ENCODE measurements at regions not wholly inside any gene's neighbourhood (a gene's known extent, or its start where the extent isn't known, plus 50 kb on each side); places are given as distances from the start of the nearest gene placed in this dataset.

DNA sequence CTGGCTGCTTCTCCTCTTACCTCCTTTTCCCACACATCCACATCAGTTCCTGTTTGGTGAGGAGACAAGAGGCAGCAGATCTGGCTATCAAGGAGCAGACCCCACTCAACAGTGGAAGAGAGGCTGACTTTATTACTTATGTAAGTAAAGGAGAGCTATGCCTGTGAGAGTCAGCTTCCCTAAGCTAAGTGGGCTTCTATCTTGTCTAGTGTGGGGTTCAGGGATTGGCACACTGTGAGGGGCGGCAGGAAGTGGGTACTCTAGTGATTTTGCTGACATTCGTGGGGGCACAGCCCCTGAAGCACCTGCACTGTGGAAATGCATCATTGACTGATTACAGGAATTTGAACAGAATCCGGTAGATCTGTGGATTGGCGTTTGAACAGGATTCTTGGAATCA, 163.5 kb upstream of the IRX1 start:
- Histone ChIP-seq H3K27me3 (replicated peaks in 1 of 2; ENCODE audit: control insufficient read depth in 2 of 2, insufficient read depth in 2 of 2, low read length in 1 of 2) (no peaks in the 10 kb centered on the region), H3K4me2 (ENCODE audit: control insufficient read depth, insufficient read depth) (no peak overlapping the region), H3K9ac (ENCODE audit: control insufficient read depth, insufficient read depth, low read length) (no peak overlapping the region), H3K27ac (ENCODE audit: control insufficient read depth, insufficient read depth) (no peak overlapping the region), H3K9me3 (replicated peaks; ENCODE audit: control insufficient read depth, insufficient read depth, low read length) (no peaks in the 10 kb centered on the region; the same call in 2 of the 3 replicates), H4K20me1 (ENCODE audit: control insufficient read depth, insufficient read depth) (no peaks in the 10 kb centered on the region), H3K79me2 (ENCODE audit: control insufficient read depth, insufficient read depth, low read length) (no peaks in the 10 kb centered on the region), H2AFZ (ENCODE audit: control insufficient read depth, low read depth, low read length) (no peak overlapping the region), H3K4me3 (no peak overlapping the region), H3K36me3 (ENCODE audit: control insufficient read depth in 2 of 2, insufficient read depth in 2 of 2, low read length in 1 of 2) (no peaks in the 10 kb centered on the region), H3K4me1 (ENCODE audit: control insufficient read depth, insufficient read depth, low read length) (no peaks in the 10 kb centered on the region)
- DNase-seq (ENCODE audit: low read depth, low spot score) (no peak), FAIRE-seq (no peak), ATAC-seq (no peak)
- SMC1A ChIA-PET (ENCODE audit: uncharacterized antibody, unreplicated experiment), result no interaction called here
- WGBS (ENCODE audit: insufficient coverage, insufficient replicate concordance, low lambda C conversion rate, missing lambda C conversion rate), result 37% methylated on average over 4 of the region's 4 CpGs
- CTCF ChIA-PET, result no interaction called here
- intact Hi-C loops (cut with micrococcal nuclease; ENCODE audit: unreplicated experiment), result no loop called here
- in situ Hi-C loops (cut with MboI), result no loop called here
- POLR2A ChIA-PET, result no interaction called here
- no TSS peak for BruUV-seq (replicated peaks)
- RAD21 ChIA-PET (ENCODE audit: unreplicated experiment), result no interaction called here
- TF ChIP-seq STAT3 (IDR thresholded peaks at IDR 0.05; ENCODE audit: low read depth, low read length) (no peak), FOXK2 (IDR thresholded peaks at IDR 0.05) (no peak)

DNA sequence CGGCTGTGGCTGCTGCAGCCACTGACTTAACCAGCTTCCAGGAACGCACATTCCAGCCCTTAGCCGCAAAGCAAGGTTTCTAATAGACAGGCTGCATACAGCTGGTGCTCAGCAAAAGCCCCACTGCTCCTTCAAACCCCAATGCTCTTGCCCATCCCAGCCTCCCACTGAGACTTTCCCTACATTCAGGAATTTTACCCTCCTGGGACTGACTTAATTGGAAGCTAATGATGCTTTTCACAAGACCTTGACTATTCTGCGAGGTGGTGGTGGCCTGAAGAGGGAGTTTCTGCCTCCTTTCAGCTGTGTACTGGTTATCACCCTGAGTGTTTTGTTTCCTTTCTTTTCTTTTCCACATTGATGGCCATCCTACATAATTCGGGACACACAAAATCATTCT, 164.9 kb upstream of the IRX1 start:
- H2AFZ ChIP-seq (ENCODE audit: control insufficient read depth, low read depth, low read length), result no peak overlapping the region
- 13% methylated on average over 5 of the region's 5 CpGs for WGBS (ENCODE audit: insufficient coverage, insufficient replicate concordance, low lambda C conversion rate, missing lambda C conversion rate)
- no TSS peak for BruUV-seq (replicated peaks)
- in situ Hi-C loops (cut with MboI), result no loop called here
- no peak overlapping the region for H3K9ac ChIP-seq (ENCODE audit: control insufficient read depth, insufficient read depth, low read length)
- RAD21 ChIA-PET (ENCODE audit: unreplicated experiment), result no interaction called here
- no peaks in the 10 kb centered on the region for H3K27me3 ChIP-seq (replicated peaks in 1 of 2; ENCODE audit: control insufficient read depth in 2 of 2, insufficient read depth in 2 of 2, low read length in 1 of 2)
- H3K4me1 ChIP-seq (ENCODE audit: control insufficient read depth, insufficient read depth, low read length), result no peaks in the 10 kb centered on the region
- no peak overlapping the region for H3K27ac ChIP-seq (ENCODE audit: control insufficient read depth, insufficient read depth)
- no peaks in the 10 kb centered on the region for H3K79me2 ChIP-seq (ENCODE audit: control insufficient read depth, insufficient read depth, low read length)
- H3K4me2 ChIP-seq (ENCODE audit: control insufficient read depth, insufficient read depth), result no peak overlapping the region
- H3K4me3 ChIP-seq, result no peak overlapping the region
- no peaks in the 10 kb centered on the region for H4K20me1 ChIP-seq (ENCODE audit: control insufficient read depth, insufficient read depth)
- H3K36me3 ChIP-seq (ENCODE audit: control insufficient read depth in 2 of 2, insufficient read depth in 2 of 2, low read length in 1 of 2), result no peaks in the 10 kb centered on the region
- H3K9me3 ChIP-seq (replicated peaks; ENCODE audit: control insufficient read depth, insufficient read depth, low read length), result no peaks in the 10 kb centered on the region; the same call in 2 of the 3 replicates
- DNase-seq (ENCODE audit: low read depth, low spot score) (no peak), FAIRE-seq (no peak), ATAC-seq (no peak)
- intact Hi-C loops (cut with micrococcal nuclease; ENCODE audit: unreplicated experiment), result no loop called here
- SMC1A ChIA-PET (ENCODE audit: uncharacterized antibody, unreplicated experiment), result no interaction called here
- CTCF ChIA-PET, result no interaction called here
- POLR2A ChIA-PET, result no interaction called here
- TF ChIP-seq, protein P1, sequence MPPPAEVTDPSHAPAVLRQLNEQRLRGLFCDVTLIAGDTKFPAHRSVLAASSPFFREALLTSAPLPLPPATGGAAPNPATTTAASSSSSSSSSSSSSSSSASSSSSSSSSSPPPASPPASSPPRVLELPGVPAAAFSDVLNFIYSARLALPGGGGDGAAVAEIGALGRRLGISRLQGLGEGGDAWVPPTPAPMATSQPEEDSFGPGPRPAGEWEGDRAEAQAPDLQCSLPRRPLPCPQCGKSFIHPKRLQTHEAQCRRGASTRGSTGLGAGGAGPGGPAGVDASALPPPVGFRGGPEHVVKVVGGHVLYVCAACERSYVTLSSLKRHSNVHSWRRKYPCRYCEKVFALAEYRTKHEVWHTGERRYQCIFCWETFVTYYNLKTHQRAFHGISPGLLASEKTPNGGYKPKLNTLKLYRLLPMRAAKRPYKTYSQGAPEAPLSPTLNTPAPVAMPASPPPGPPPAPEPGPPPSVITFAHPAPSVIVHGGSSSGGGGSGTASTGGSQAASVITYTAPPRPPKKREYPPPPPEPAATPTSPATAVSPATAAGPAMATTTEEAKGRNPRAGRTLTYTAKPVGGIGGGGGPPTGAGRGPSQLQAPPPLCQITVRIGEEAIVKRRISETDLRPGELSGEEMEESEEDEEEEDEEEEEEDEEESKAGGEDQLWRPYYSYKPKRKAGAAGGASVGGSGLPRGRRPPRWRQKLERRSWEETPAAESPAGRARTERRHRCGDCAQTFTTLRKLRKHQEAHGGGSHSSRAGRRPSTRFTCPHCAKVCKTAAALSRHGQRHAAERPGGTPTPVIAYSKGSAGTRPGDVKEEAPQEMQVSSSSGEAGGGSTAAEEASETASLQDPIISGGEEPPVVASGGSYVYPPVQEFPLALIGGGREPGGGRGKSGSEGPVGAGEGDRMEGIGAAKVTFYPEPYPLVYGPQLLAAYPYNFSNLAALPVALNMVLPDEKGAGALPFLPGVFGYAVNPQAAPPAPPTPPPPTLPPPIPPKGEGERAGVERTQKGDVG (CRISPR knock-in tag; IDR thresholded peaks at IDR 0.05), result no peak
- no peak for TF ChIP-seq GATAD2B (conservative IDR thresholded peaks at IDR 0.05; ENCODE audit: low read depth)
- TF ChIP-seq, protein P2, sequence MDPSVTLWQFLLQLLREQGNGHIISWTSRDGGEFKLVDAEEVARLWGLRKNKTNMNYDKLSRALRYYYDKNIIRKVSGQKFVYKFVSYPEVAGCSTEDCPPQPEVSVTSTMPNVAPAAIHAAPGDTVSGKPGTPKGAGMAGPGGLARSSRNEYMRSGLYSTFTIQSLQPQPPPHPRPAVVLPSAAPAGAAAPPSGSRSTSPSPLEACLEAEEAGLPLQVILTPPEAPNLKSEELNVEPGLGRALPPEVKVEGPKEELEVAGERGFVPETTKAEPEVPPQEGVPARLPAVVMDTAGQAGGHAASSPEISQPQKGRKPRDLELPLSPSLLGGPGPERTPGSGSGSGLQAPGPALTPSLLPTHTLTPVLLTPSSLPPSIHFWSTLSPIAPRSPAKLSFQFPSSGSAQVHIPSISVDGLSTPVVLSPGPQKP (IDR thresholded peaks at IDR 0.05; ENCODE audit: low read depth, low read length), result no peak
- TF ChIP-seq STAT1 (conservative IDR thresholded peaks at IDR 0.05), result no peak
- TF ChIP-seq BHLHE40 (IDR thresholded peaks at IDR 0.05; ENCODE audit: borderline replicate concordance in 1 of 2, low read depth in 2 of 2, low read length in 1 of 2), result no peak
- TF ChIP-seq, protein P3, sequence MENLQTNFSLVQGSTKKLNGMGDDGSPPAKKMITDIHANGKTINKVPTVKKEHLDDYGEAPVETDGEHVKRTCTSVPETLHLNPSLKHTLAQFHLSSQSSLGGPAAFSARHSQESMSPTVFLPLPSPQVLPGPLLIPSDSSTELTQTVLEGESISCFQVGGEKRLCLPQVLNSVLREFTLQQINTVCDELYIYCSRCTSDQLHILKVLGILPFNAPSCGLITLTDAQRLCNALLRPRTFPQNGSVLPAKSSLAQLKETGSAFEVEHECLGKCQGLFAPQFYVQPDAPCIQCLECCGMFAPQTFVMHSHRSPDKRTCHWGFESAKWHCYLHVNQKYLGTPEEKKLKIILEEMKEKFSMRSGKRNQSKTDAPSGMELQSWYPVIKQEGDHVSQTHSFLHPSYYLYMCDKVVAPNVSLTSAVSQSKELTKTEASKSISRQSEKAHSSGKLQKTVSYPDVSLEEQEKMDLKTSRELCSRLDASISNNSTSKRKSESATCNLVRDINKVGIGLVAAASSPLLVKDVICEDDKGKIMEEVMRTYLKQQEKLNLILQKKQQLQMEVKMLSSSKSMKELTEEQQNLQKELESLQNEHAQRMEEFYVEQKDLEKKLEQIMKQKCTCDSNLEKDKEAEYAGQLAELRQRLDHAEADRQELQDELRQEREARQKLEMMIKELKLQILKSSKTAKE (IDR thresholded peaks at IDR 0.05; ENCODE audit: low read depth, poor library complexity, severe bottlenecking), result no peak
- no peak for TF ChIP-seq YBX1 (IDR thresholded peaks at IDR 0.05)
- no peak for TF ChIP-seq SPI1 (IDR thresholded peaks at IDR 0.05; ENCODE audit: borderline replicate concordance, insufficient read depth, low read depth, low read length)
- TF ChIP-seq POU2F2 (IDR thresholded peaks at IDR 0.05; ENCODE audit: borderline replicate concordance, low read depth, low read length), result no peak
- no peak for TF ChIP-seq EGR1 (IDR thresholded peaks at IDR 0.05; ENCODE audit: borderline replicate concordance in 1 of 2, low read depth in 2 of 2, low read length in 2 of 2)
